Testis (tissue), 2 donors: ENCODE measurements at regions not wholly inside any gene's neighbourhood (a gene's known extent, or its start where the extent isn't known, plus 50 kb on each side); places are given as distances from the start of the nearest gene placed in this dataset.

Source experiments
- CTCF ChIP-seq, 3 experiments: fragments of 450-650 bp in 2 of 3; fragments of 200-600 bp in 1 of 3; sonication (generic) in 1 of 3; IDR thresholded peaks; one replicate each; pipeline ENCODE4 v1.5.1; 2016 to 2019; ENCODE audit warnings: antibody characterized with exemption in 3 of 3, mild to moderate bottlenecking in 2 of 3, moderate library complexity in 1 of 3
- POLR2A ChIP-seq: fragments of 450-650 bp; IDR thresholded peaks from one replicate; pipeline ENCODE4 v1.6.1; 2017; ENCODE audit warnings: antibody characterized with exemption, mild to moderate bottlenecking, moderate library complexity

GRCh38 chr2:228655331-228655730 is 473.8 kb upstream of the SPHKAP start:
- TF ChIP-seq CTCF (IDR thresholded peaks at IDR 0.05) (no peak), POLR2A (no peak)
